IMR-90 (cell line): ENCODE measurements at regions not wholly inside any gene's neighbourhood (a gene's known extent, or its start where the extent isn't known, plus 50 kb on each side); places are given as distances from the start of the nearest gene placed in this dataset.
A peak's percentile ranks its signal among the peaks of the same experiment; 100 is the strongest.
"Not testable (repeated sequence)": the region's sequence is repeated elsewhere in the genome, so short reads cannot be mapped to it uniquely, and the experiment has no call there.

Source experiments
- ATAC-seq: fragments of 200-7000 bp; cut with Tn5 transposase; 2 replicates; pipeline ENCODE4 v1.9.1; 2020; ENCODE audit warnings: low read depth, mild to moderate bottlenecking, moderate library complexity
- BruUV-seq: library from RNA; stranded (reverse); fragments of 400-500 nt; replicated peaks from 2 replicates; lab custom pipeline; 2021; lab: Mats Ljungman, UMichigan
- CTCF ChIA-PET: fragments of 300-600 bp; formaldehyde crosslinking; extraction: SDS; loops from one replicate; lab custom pipeline; 2021; ENCODE audit warnings: antibody characterized with exemption; lab: Yijun Ruan, JAX
- POLR2A ChIA-PET: fragments of 300-600 bp; sonication (Branson Sonifier 250); formaldehyde crosslinking; loops from one replicate; lab custom pipeline; 2022; ENCODE audit warnings: antibody characterized with exemption; ENCODE audit not compliant: unreplicated experiment; lab: Charles Lee
- DNase-seq: peaks from one replicate; pipeline ENCODE4 v3.0.0; 2013
- H2AFZ ChIP-seq: replicated peaks from 2 replicates; pipeline ENCODE3; 2013; ENCODE audit warnings: low read length, mild to moderate bottlenecking; ENCODE audit not compliant: poor library complexity
- H2AK5ac ChIP-seq: 2 replicates; pipeline ENCODE4 v1.6.1; 2013; ENCODE audit warnings: low read depth, low read length, inconsistent platforms
- H2AK9ac ChIP-seq: replicated peaks from 2 replicates; pipeline ENCODE3; 2013; ENCODE audit warnings: mild to moderate bottlenecking, low read depth, low read length, moderate library complexity; ENCODE audit not compliant: poor library complexity
- H2BK120ac ChIP-seq: 2 replicates; pipeline ENCODE4 v1.6.1; 2013; ENCODE audit warnings: low read depth, low read length, inconsistent platforms
- H2BK15ac ChIP-seq: 3 replicates; pipeline ENCODE4 v1.6.1; 2013; ENCODE audit warnings: low read depth, low read length, inconsistent platforms
- H2BK20ac ChIP-seq: 2 replicates; pipeline ENCODE4 v1.6.1; 2013; ENCODE audit warnings: low read depth, mild to moderate bottlenecking, inconsistent platforms, low read length, moderate library complexity
- H2BK5ac ChIP-seq: 2 replicates; pipeline ENCODE4 v1.6.1; 2013; ENCODE audit warnings: mild to moderate bottlenecking, low read depth, low read length, inconsistent platforms; ENCODE audit not compliant: poor library complexity, severe bottlenecking
- H3K14ac ChIP-seq: replicated peaks from 2 replicates; pipeline ENCODE4 v1.6.1; 2013; ENCODE audit warnings: low read depth, low read length, inconsistent platforms
- H3K18ac ChIP-seq: 2 replicates; pipeline ENCODE4 v1.6.1; 2013; ENCODE audit warnings: low read depth, low read length, control low read depth
- H3K23ac ChIP-seq: 2 replicates; pipeline ENCODE4 v1.6.1; 2013; ENCODE audit warnings: low read depth, low read length, inconsistent platforms
- H3K27ac ChIP-seq: 2 replicates; pipeline ENCODE4 v1.5.1; 2013; ENCODE audit warnings: mild to moderate bottlenecking, control low read depth, low read length; ENCODE audit not compliant: insufficient read depth
- H3K27me3 ChIP-seq: 2 replicates; pipeline ENCODE4 v1.6.1; 2013; ENCODE audit warnings: low read length; ENCODE audit not compliant: control insufficient read depth, insufficient read depth
- H3K36me3 ChIP-seq: 2 replicates; pipeline ENCODE4 v1.6.1; 2013; ENCODE audit warnings: low read length, mixed read lengths; ENCODE audit not compliant: control insufficient read depth, insufficient read depth
- H3K4ac ChIP-seq: 2 replicates; pipeline ENCODE4 v1.6.1; 2013; ENCODE audit warnings: low read depth, low read length, inconsistent platforms
- H3K4me1 ChIP-seq: 2 replicates; pipeline ENCODE4 v1.6.1; 2013; ENCODE audit warnings: low read length, mixed read lengths; ENCODE audit not compliant: control insufficient read depth, insufficient read depth
- H3K4me2 ChIP-seq: 2 replicates; pipeline ENCODE4 v1.6.1; 2013; ENCODE audit warnings: low read depth, mild to moderate bottlenecking, control low read depth, low read length, moderate library complexity
- H3K4me3 ChIP-seq: 2 replicates; pipeline ENCODE4 v1.5.1; 2013; ENCODE audit warnings: low read depth, mild to moderate bottlenecking, control low read depth, low read length, moderate library complexity; ENCODE audit not compliant: insufficient read depth
- H3K56ac ChIP-seq: 2 replicates; pipeline ENCODE4 v1.6.1; 2013; ENCODE audit warnings: low read length, inconsistent platforms; ENCODE audit not compliant: insufficient read depth; ENCODE audit errors: extremely low read depth
- H3K79me1 ChIP-seq, 2 experiments: 2 replicates each; pipeline ENCODE4 v1.6.1; 2013; ENCODE audit warnings: low read length in 2 of 2, inconsistent platforms in 1 of 2, low read depth in 1 of 2
- H3K9ac ChIP-seq: 2 replicates; pipeline ENCODE4 v1.6.1; 2013; ENCODE audit warnings: low read depth, low read length, control low read depth
- H3K9me1 ChIP-seq: 2 replicates; pipeline ENCODE4 v1.6.1; 2013; ENCODE audit warnings: low read length, inconsistent platforms; ENCODE audit not compliant: insufficient read depth
- H3K9me3 ChIP-seq: 2 replicates; pipeline ENCODE4 v1.6.1; 2013; ENCODE audit warnings: low read length; ENCODE audit not compliant: control insufficient read depth, insufficient read depth
- H4K20me1 ChIP-seq: 2 replicates; pipeline ENCODE4 v1.6.1; 2013; ENCODE audit warnings: low read length, inconsistent platforms; ENCODE audit not compliant: insufficient read depth
- H4K5ac ChIP-seq: 2 replicates; pipeline ENCODE4 v1.6.1; 2013; ENCODE audit warnings: mild to moderate bottlenecking, low read depth, low read length, control low read depth
- H4K8ac ChIP-seq, 2 experiments: 2 replicates each; pipeline ENCODE4 v1.6.1; 2013; ENCODE audit warnings: low read depth in 2 of 2, low read length in 2 of 2, control low read depth in 1 of 2, inconsistent platforms in 1 of 2
- H4K91ac ChIP-seq: 2 replicates; pipeline ENCODE4 v1.6.1; 2013; ENCODE audit warnings: low read depth, low read length, inconsistent platforms; ENCODE audit not compliant: insufficient read depth
- WGBS, 2 experiments: methylation state at CpG; one replicate each; pipeline versions ENCODE4 v1.1.5 to v1.1.7; 2013; ENCODE audit warnings: missing lambda C conversion rate in 2 of 2; ENCODE audit not compliant: insufficient read length in 1 of 2; ENCODE audit errors: extremely low coverage in 2 of 2; 5-methylcytosine and 5-hydroxymethylcytosine counted together
- dilution Hi-C: fragments of 300-500 bp; cut with HindIII; formaldehyde crosslinking; loops from one replicate; pipeline ENCODE4 v1.14.3; 2018; ENCODE audit warnings: low sequenced_read_pairs; ENCODE audit not compliant: unreplicated experiment
- in situ Hi-C: fragments of 300-500 bp; cut with MboI; formaldehyde crosslinking; loops from 3 replicates; pipeline ENCODE4 v1.14.3; 2019; ENCODE audit warnings: low sequenced_read_pairs, inconsistent platforms, mixed read lengths
- intact Hi-C: fragments of 100-400 bp; cut with micrococcal nuclease; formaldehyde crosslinking; loops from 2 replicates; pipeline ENCODE4 v1.10.0; 2022

GRCh38 chr4:13924900-13925299 lies 297.4 kb upstream of the BOD1L1 start:
- H3K4me3 ChIP-seq, ATAC-seq, H3K9me1 ChIP-seq, H3K23ac ChIP-seq, H3K9ac ChIP-seq, H2BK5ac ChIP-seq, H3K4me2 ChIP-seq, H3K36me3 ChIP-seq, H3K4ac ChIP-seq, H4K8ac ChIP-seq, POLR2A ChIA-PET, H3K27me3 ChIP-seq, H4K20me1 ChIP-seq, H3K79me1 ChIP-seq, intact Hi-C loops, BruUV-seq, H4K91ac ChIP-seq, H3K18ac ChIP-seq, H2BK20ac ChIP-seq, H3K56ac ChIP-seq, H3K27ac ChIP-seq, H3K9me3 ChIP-seq, H2AK9ac ChIP-seq, H4K5ac ChIP-seq, H2AFZ ChIP-seq, dilution Hi-C loops, DNase-seq: not testable (repeated sequence)
- Histone ChIP-seq H2AK5ac (peak overlapping the region; percentile 64; the same call in 1 of the 2 replicates), H2BK15ac (peak overlapping the region; percentile 31; the same call in 1 of the 3 replicates), H3K4me1 (peaks cover 17% of the 10 kb centered on the region), H2BK120ac (peak overlapping the region; percentile 56; the same call in 1 of the 2 replicates), H3K14ac (0 out of 2 replicates have a peak overlapping the region, but pooled peaks have one; percentile 33)
- no CpG with 5 or more reads among the region's 1 CpG for WGBS, 2 experiments
- in situ Hi-C loops = loop anchor here (10.0 to 25.0 kb wide), 3 partner anchors 263 to 1412 kb away; partner anchors contain the start of gene CPEB2
- CTCF ChIA-PET = interaction anchor here (0.6 kb wide), 1 partner anchor 52 kb away, joined by 3 read pairs; no protein-coding TSS in a partner anchor
